ENCODE measurements at regions not wholly inside any gene's neighbourhood (a gene's known extent, or its start where the extent isn't known, plus 50 kb on each side); places are given as distances from the start of the nearest gene placed in this dataset.
A peak's percentile ranks its signal among the peaks of the same experiment; 100 is the strongest.

DNA sequence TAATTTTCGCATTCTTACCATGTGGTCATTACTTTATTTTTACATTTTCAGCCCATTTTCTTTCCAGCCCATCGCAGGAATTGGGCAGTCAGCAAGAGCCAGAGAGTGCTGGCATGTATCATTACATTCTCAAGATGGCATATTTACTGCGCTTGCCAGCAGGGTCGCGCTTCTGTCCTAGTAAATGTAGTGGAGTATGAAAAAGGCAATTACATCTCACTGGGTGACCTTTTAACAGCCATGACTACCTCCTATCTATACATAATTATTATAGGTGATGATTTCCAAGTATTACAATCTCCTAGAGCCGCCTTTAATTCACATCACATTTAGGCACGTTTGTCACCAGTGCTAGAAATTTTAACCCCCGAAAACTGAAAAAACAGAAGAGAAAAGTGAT is 433.7 kb upstream of the MGMT start:
- no peak for DNase-seq

GRCh38 chr10:129033790-129034272 is 433.2 kb upstream of the MGMT start:
- no peak for DNase-seq

DNA sequence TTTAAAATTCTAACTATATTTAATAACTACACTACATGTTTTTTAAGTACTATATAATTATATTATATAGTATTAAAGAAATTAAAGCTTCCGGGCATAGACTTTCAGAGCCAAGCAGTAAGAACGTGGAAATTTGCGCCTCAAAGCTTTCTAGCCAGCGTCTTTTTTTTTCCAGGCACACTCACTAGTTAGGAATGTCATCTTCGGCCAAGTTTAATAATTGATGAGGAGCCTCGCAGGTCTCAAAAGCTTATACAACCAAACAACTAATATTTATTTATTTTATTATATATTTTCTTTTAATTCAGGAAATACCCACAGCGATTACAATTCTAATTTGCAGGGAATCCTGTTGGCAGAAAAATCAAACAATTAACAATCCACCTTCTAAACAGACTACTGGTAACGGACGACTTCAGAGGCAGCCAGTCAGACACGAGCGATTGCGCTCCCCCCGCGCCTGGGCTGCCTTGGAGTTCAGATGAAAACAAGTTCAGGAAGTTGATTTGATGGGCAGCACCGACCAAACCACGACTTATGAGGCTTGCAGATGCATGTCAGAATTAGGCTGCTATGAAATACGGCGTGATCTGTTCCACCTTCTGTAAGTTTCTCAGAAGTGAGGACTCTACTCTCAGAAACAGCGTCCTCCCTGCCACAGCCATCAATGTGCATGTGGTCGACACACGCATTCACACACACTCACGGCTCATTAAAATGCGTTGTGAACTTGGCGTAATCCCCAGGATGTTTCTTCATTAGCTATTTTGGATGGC is 431.8 kb upstream of the MGMT start:
- DNase-seq, result peak; percentile 79

GRCh38 chr10:129038522-129038921 is 428.5 kb upstream of the MGMT start:
- DNase-seq, result no peak

DNA sequence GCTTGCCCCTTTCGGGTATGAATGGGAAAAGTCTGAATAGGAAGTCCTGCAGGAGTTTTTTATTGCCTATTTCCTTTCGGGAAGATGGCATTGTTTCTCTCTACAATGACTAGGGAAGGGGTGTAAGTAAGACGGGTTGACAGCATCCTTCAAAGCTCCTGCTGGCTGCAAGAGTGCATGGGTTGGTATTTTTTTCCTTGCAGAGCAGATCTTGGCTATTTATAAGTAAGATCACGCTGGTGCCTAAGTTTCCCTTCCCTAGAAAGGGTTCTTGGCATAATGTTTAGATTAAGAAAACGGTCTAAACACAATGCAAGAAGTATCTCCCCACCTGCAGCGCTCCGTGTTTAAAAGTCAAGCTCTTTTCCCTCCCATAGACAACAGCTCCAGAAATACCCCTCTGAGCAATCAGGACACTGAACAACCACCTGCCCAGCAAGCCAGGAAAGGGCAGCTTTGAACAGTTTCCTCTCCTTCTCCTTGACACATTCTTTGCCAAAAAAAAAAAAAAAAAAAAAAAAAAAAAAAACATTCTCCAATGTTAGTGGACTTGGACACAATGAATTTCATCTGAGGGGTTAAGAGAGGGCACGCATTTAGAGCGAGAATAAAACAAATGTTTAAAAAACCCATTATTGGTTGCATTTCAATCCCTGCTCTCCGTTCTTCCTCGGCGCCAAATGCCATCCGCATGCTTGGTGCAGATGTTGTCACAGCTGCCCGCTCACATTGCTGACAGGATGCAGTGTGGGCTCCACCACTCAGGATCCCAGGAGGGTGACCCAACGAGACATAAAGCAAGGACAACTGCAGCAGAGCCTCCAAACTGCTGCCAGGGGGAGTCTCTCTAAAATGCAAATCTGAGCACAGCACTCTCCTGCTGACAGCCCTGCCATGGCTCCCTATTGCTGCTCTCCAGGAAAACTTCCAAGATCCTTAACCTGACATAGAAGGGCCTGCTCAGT is 427.4 kb upstream of the MGMT start:
- DNase-seq, result no peak

DNA sequence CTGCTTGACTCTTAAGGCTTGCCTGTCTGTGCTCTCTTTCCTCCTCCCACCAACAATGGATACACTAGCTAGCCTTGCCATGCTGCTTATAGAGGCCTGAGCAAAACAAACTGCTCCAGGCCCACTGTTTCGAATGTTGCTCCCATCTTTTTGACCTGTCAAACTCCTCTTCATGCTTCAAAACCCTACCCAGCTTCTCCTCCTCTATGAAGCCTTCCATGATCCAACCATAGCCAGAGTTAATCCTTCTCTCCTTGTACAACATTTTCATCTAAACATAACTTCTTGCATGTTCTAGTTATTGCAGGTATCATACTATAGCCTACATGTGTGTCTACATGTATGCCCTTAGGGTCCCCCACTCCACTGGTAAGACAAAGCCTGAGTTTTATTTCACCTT is 426.7 kb upstream of the MGMT start:
- DNase-seq, result no peak

DNA sequence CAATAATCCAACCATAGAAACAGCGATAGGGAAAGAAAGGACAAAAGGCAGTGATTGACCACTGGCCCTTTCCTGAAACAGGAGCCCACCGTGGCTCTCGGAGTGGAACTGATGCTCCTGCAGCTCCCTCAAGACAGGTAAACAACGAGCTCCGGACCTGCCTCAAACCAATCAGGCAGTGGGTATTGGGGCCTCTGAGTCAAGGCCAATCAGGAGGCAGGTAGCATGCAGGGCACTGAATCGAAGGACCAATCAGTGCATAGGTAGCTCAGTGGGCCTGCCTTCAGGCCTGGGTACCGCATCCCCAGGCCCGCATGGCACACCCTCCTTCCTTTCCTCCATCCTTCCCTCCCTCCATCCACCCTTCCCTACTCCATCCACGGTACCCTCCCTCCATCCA is 425.1 kb upstream of the MGMT start:
- no peak for DNase-seq

DNA sequence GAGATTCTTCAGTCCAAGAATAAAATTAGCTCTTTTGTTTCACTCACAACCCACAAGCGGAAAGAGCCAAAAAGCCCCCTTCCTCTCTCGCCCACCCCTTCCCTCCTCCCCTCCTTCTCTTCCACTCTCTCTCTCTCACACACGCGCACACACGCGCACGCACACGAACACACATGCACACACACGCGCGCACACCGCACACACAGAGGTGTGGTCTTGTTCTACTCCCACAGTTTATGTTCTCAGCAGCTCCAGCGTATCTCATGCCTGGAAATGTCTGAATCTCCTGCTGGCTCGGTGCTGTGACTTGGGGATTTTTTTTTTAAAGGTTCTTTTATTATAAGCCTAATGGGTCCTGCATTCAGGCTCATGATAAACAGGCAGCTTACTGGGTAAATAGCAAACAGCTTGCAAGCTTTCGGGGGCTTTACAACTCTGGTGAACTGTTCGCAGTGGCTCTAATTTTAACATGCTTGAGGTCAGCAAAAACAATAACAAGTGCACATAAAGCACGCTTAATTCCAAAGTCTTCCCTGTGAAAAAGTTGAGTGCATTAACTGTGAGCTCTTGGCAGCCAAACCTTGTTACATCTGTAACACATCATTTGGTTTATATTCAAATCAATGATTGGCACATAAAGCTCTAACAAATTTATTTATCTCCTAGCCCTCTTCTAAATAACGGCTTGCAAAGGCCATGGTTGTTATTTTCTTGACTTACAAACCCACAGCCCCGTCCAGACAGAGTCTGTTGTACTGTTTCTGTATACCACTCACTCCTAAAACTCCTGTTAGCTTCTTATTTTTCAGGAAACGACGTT is 424.1 kb upstream of the MGMT start:
- no peak for DNase-seq

- DNase-seq, result no peak
Measured at GRCh38 chr10:129043691-129044090, 423.4 kb upstream of the MGMT start.

- DNase-seq, result no peak
Measured at GRCh38 chr10:129045599-129045998, 421.4 kb upstream of the MGMT start.

DNA sequence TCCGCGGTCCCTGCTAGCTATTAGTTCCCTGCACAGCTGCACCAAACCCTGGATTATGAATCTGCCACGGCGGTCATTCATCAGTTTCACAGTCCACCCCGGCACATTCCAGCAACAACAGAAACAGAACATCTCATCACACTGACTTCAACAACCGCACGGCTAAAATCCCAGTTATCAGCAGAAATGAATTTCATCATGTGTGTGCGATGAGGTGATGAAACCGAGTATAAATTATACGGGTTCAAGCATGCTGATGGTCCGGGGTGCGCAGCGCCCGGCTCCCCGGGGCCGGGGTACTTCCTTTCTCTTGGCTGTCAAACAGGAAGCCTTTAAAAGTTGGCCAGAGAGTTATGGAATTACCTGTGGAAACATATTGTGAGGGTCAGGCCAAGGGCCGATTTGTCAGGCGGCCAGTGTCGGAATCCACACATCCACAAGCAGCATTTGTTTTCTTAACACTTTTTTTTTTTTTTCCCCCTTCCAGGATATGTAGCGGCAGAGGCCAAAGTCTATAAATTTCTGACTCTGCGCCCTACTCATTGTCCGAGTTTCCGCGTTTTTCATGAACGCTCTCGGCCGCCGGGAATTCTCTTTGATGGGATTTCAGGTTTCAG is 420.9 kb upstream of the MGMT start:
- DNase-seq, result no peak

DNA sequence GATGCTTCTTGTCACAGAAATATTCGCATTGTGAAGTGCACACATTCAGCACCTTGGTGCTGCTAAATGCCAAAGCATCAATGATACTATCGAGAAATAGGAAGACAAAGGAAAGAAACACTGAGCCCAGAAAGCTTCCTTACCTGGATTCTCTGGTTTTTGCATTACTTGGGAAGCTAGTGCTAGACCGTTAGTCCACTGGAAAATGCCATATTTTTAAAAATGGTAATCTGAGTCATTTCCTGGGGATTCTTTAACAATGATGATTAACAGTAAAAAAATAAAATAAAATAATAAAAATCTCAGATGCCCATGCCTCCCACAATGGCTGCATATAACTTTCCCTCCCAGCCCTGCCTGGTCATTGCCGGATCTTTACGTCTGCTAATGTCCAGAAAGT is 420.1 kb upstream of the MGMT start:
- DNase-seq, result no peak

- no peak for DNase-seq
Measured at GRCh38 chr10:129047600-129047999, 419.4 kb upstream of the MGMT start.

DNA sequence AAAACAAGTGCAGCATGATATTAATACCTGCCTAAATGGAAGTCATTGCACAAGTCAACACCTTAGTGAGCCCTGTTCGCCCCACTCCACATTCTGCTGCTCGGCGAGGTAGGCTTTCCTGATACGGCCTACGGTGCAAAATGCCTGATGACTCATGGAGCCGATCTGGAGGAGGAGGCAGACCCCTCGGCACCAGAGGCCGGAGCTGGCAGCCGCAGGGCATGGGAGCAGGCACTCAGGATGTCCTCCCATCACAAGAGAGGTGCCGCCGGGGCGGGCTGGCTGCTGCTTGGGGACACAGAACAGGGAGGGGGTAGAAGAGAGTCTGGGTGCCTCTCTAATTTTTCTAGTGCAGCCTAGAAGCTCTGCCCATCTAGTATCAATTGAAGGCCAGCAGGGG is 418.5 kb upstream of the MGMT start:
- no peak for DNase-seq

DNA sequence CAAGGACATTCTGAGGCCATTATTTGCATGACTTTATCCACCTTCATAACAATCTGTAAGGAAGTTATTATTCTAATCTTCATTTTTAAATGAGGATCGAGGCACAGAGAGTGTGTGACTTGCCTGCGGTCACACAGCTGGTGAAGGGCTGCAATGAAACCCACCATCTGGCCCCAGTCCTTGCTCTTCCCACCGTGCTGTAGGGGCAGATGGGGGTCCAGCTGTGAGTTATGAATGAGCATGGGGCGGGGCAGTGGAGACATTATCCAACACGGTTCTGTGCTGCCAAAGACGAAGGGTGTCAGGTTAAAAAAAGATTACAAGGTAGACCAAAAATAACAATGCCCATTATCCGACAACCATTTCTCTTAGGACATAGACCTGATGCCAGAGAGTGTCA is 417.5 kb upstream of the MGMT start:
- no peak for DNase-seq

- no peak for DNase-seq
Measured at GRCh38 chr10:129055225-129055624, 411.8 kb upstream of the MGMT start.

- DNase-seq, result no peak
Measured at GRCh38 chr10:129055986-129056385, 411.1 kb upstream of the MGMT start.

- DNase-seq, result no peak
Measured at GRCh38 chr10:129056734-129057689, 410.0 kb upstream of the MGMT start.

GRCh38 chr10:129057856-129058663 is 409.0 kb upstream of the MGMT start:
- peak; percentile 77 for DNase-seq

DNA sequence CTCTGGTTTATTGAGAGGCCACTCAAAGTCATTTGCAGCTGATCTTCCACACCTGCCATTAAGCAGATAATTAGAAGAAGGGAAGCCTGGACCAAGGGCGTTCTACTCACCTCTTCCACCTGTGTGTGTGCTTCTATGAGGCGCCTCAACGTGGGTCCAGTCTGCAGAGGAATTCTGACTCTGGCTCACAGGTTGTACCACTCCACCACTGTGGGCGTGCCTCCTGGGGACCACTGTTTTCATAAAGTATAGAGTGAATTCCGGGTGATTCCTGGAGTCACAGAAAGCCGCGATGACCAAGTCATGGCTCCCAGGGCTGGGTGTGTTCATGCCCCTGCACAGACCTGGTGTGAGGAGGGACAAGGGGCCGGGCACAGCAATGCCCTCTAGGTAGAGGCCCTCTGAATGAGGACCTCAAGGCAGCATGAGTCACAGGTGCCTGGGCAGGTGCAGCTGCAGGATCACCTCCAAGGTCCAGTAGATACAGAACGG is 408.3 kb upstream of the MGMT start:
- no peak for DNase-seq
